NT2/D1 (cell line): ENCODE measurements at regions not wholly inside any gene's neighbourhood (a gene's known extent, or its start where the extent isn't known, plus 50 kb on each side); places are given as distances from the start of the nearest gene placed in this dataset.

Source experiments
- SUZ12 ChIP-seq: IDR thresholded peaks from 2 replicates; pipeline ENCODE4 v1.6.1; 2011; ENCODE audit not compliant: insufficient read length, insufficient read depth; ENCODE audit errors: extremely low read depth
- ZNF274 ChIP-seq: IDR thresholded peaks from 2 replicates; pipeline ENCODE4 v1.6.1; 2011; ENCODE audit warnings: mild to moderate bottlenecking, low read depth, low read length

- no peak for TF ChIP-seq SUZ12
- TF ChIP-seq ZNF274 = no peak
Observed at GRCh38 chr18:67386032-67386431, 130.5 kb downstream of the DSEL start.
